ENCODE measurements at regions not wholly inside any gene's neighbourhood (a gene's known extent, or its start where the extent isn't known, plus 50 kb on each side); places are given as distances from the start of the nearest gene placed in this dataset.
A peak's percentile ranks its signal among the peaks of the same experiment; 100 is the strongest.
"Not testable (repeated sequence)": the region's sequence is repeated elsewhere in the genome, so short reads cannot be mapped to it uniquely, and the experiment has no call there.

GRCh38 chr2:58501371-58502160, 260.4 kb upstream of the FANCL start:
- no peak for DNase-seq

GRCh38 chr2:58497168-58497567, 256.0 kb upstream of the FANCL start:
- no peak for DNase-seq

- DNase-seq, result no peak
Measured at GRCh38 chr2:58495806-58496205, 254.7 kb upstream of the FANCL start.

- DNase-seq, result no peak
Measured at GRCh38 chr2:58494071-58494501, 253.0 kb upstream of the FANCL start.

GRCh38 chr2:58484629-58485028, 243.5 kb upstream of the FANCL start:
- DNase-seq, result no peak

GRCh38 chr2:58484221-58484620, 243.1 kb upstream of the FANCL start:
- DNase-seq, result no peak

- DNase-seq, result no peak
Measured at GRCh38 chr2:58483307-58483706, 242.2 kb upstream of the FANCL start.

- no peak for DNase-seq
Measured at GRCh38 chr2:58481670-58482069, 240.5 kb upstream of the FANCL start.

- DNase-seq, result no peak
Measured at GRCh38 chr2:58480141-58480540, 239.0 kb upstream of the FANCL start.

GRCh38 chr2:58479535-58480140, 238.5 kb upstream of the FANCL start:
- peak; percentile 8 for DNase-seq

- no peak for DNase-seq
Measured at GRCh38 chr2:58476556-58476955, 235.4 kb upstream of the FANCL start.

GRCh38 chr2:58475756-58476155, 234.6 kb upstream of the FANCL start:
- DNase-seq, result no peak

- no peak for DNase-seq
Measured at GRCh38 chr2:58473165-58473564, 232.0 kb upstream of the FANCL start.

- DNase-seq, result no peak
Measured at GRCh38 chr2:58466804-58467203, 225.7 kb upstream of the FANCL start.

- not testable (repeated sequence) for DNase-seq
Measured at GRCh38 chr2:58466021-58466420, 224.9 kb upstream of the FANCL start.

GRCh38 chr2:58460670-58461069, 219.5 kb upstream of the FANCL start:
- no peak for DNase-seq

- no peak for DNase-seq
Measured at GRCh38 chr2:58449286-58450010, 208.3 kb upstream of the FANCL start.

GRCh38 chr2:58448845-58449244, 207.7 kb upstream of the FANCL start:
- DNase-seq, result no peak

GRCh38 chr2:58448065-58448507, 207.0 kb upstream of the FANCL start:
- peak; percentile 77 for DNase-seq

GRCh38 chr2:58447586-58447985, 206.5 kb upstream of the FANCL start:
- DNase-seq, result no peak

GRCh38 chr2:58441643-58442042, 200.5 kb upstream of the FANCL start:
- no peak for DNase-seq

GRCh38 chr2:58436872-58437271, 195.7 kb upstream of the FANCL start:
- DNase-seq, result no peak

- no peak for DNase-seq
Measured at GRCh38 chr2:58435246-58435645, 194.1 kb upstream of the FANCL start.

GRCh38 chr2:58434692-58435091, 193.6 kb upstream of the FANCL start:
- no peak for DNase-seq

Measured in NCI-H1092 (cell line).